Mammary epithelial cell (primary cell): ENCODE measurements at regions not wholly inside any gene's neighbourhood (a gene's known extent, or its start where the extent isn't known, plus 50 kb on each side); places are given as distances from the start of the nearest gene placed in this dataset.

Source experiments
- CTCF ChIP-seq, 2 donors: IDR thresholded peaks in 1 of 2; conservative IDR thresholded peaks in 1 of 2; 2 replicates each; pipeline ENCODE4 v1.5.1; 2011 to 2012; ENCODE audit warnings: inconsistent platforms in 2 of 2, low read length in 2 of 2, mild to moderate bottlenecking in 2 of 2, control low read depth in 1 of 2, low read depth in 1 of 2; ENCODE audit not compliant: insufficient read depth in 1 of 2; ENCODE audit errors: extremely low read depth in 1 of 2
- EZH2 ChIP-seq: IDR thresholded peaks from 2 replicates; pipeline ENCODE4 v1.6.1; 2012; ENCODE audit warnings: low read length, inconsistent platforms, borderline replicate concordance

DNA sequence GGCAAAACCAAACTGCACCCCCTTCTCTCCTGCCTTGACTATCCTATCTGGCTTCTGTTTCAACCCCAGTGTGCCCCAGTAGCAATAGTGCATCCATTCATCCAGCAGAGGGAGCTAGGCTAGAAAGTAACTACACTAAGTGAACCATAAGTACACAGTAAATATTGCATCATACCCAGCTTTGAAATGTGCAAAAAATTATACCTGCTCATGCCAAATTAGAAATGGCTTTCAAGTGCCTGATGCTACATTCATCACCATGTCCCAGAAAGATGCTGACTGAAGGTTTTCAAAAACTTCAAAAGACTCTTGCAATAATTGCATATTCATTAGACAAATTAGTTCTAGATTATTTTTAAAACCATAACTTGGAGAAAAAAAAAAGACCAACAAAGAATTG is 153.5 kb downstream of the PRELID2 start:
- TF ChIP-seq CTCF (conservative IDR thresholded peaks at IDR 0.05 in 1 of 2, IDR thresholded peaks at IDR 0.05 in 1 of 2; ENCODE audit: extremely low read depth in 1 of 2, insufficient read depth in 1 of 2, low read depth in 1 of 2, low read length in 2 of 2) (peak; percentile 92 to 94), EZH2 (no peak)
